AG09319 (cell line): ENCODE measurements at regions not wholly inside any gene's neighbourhood (a gene's known extent, or its start where the extent isn't known, plus 50 kb on each side); places are given as distances from the start of the nearest gene placed in this dataset.
"Not testable (repeated sequence)": the region's sequence is repeated elsewhere in the genome, so short reads cannot be mapped to it uniquely, and the experiment has no call there.

Experiments used
- DNase-seq: peaks from one replicate; pipeline ENCODE4 v3.0.0-alpha.2; 2010; ENCODE audit warnings: low read depth; ENCODE audit errors: extremely low read depth
- TF ChIP-seq, protein P1 (sequence below): IDR thresholded peaks from 2 replicates; pipeline ENCODE4 v1.5.1; 2011; ENCODE audit warnings: low read depth, mild to moderate bottlenecking, inconsistent platforms, low read length, moderate library complexity

GRCh38 chr5:121485281-121485680 is 366.4 kb upstream of the FTMT start:
- TF ChIP-seq, protein P1, sequence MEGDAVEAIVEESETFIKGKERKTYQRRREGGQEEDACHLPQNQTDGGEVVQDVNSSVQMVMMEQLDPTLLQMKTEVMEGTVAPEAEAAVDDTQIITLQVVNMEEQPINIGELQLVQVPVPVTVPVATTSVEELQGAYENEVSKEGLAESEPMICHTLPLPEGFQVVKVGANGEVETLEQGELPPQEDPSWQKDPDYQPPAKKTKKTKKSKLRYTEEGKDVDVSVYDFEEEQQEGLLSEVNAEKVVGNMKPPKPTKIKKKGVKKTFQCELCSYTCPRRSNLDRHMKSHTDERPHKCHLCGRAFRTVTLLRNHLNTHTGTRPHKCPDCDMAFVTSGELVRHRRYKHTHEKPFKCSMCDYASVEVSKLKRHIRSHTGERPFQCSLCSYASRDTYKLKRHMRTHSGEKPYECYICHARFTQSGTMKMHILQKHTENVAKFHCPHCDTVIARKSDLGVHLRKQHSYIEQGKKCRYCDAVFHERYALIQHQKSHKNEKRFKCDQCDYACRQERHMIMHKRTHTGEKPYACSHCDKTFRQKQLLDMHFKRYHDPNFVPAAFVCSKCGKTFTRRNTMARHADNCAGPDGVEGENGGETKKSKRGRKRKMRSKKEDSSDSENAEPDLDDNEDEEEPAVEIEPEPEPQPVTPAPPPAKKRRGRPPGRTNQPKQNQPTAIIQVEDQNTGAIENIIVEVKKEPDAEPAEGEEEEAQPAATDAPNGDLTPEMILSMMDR, result no peak
- no peak for DNase-seq

DNA sequence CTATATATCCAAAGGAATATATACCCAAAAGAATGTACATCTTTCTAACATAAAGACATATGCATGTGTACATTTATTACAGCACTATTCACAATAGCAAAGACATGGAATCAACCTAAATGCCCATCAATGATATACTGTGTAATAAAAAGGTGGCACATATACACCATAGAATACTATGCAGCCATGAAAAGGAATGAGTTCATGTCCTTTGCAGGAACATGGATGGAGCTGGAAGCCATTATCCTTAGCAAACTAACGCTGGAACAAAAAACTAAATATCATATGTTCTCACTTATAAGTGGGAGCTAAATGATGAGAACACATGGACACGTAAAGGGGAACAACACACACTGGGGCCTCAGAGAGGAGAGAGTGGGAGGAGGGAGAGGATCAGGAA is 365.7 kb upstream of the FTMT start:
- DNase-seq, result not testable (repeated sequence)

DNA sequence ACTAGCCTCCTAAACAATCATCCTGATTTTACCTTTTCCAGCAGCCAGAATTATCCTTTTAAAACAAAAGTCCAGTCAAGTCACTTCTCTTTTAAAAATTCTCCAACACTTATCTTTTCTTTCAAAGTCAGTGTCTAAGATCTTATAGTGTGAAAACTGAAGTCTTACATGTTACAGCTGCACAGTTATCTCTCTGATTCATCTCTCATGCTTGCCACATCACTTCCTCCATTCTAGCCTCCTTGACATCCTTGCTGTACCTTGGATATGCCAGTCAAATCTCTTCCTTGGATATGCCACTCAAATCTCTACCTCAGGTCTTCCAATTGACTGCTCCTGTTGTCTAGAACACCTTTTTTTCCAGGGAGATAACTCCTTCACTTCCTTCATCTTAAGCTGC is 361.7 kb upstream of the FTMT start:
- TF ChIP-seq, protein P1, result no peak
- DNase-seq, result no peak

DNA sequence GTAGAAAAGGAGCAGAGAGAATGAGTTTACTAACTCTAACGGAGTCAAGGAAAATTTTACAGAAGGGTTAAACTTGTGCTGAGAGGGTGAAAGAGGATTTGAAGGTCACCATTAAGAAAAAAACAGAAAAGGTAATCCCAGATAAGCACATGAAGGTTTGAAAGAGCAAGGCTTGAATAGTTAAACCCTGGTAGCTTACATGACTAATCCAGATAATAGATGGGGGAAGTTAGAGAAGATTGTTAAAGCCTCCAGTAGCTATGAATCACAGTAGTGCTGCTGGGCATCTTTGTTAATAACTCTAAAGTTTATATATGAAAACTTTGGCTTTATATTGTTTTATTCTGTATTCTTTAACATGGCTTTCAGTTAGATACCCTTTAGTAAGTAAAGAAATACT is 354.5 kb upstream of the FTMT start:
- no peak for DNase-seq
- TF ChIP-seq, protein P1, result no peak

DNA sequence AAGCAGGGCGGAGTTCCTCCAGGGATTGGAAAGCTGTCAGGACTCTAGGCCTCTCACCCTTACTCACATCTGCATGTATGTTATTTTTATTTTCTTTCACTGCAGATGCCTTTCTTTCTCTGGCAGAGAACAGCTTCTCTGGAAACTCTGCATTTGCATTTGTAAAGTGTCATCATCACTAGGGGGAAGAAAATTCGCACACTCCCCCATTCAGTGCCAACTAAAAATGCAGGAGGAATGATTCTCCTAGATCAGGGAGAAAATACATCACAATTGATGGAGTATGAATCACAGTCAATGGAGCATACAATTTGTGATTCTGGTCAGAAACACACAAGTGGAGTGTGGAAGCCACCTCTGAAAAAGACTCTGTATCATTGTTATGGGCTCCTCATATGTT is 351.4 kb upstream of the FTMT start:
- TF ChIP-seq, protein P1, result no peak
- DNase-seq, result no peak

- peak; percentile 8 for DNase-seq
These were observed 348.4 kb upstream of the FTMT start for GRCh38 chr5:121503111-121503840.

GRCh38 chr5:121516997-121517396 is 334.7 kb upstream of the FTMT start:
- no peak for DNase-seq
- TF ChIP-seq, protein P1, result no peak

More at GRCh38 chr5:121503111-121503840, 348.4 kb upstream of the FTMT start:
- TF ChIP-seq, protein P1, result no peak

GRCh38 chr5:121525706-121526105 is 326.0 kb upstream of the FTMT start:
- no peak for DNase-seq
- TF ChIP-seq, protein P1, result no peak
